ENCODE measurements at regions not wholly inside any gene's neighbourhood (a gene's known extent, or its start where the extent isn't known, plus 50 kb on each side); places are given as distances from the start of the nearest gene placed in this dataset.

GRCh38 chr3:181622365-181622764, 89.4 kb upstream of the SOX2 start:
- no peak overlapping the region for H3K4me3 ChIP-seq (ENCODE audit: low read depth, low read length)
- no peaks in the 10 kb centered on the region for H3K27me3 ChIP-seq (ENCODE audit: control insufficient read depth, insufficient read depth, low read length)
- H3K36me3 ChIP-seq (ENCODE audit: control insufficient read depth, insufficient read depth, low read length): no peaks in the 10 kb centered on the region
- TF ChIP-seq, protein P1, sequence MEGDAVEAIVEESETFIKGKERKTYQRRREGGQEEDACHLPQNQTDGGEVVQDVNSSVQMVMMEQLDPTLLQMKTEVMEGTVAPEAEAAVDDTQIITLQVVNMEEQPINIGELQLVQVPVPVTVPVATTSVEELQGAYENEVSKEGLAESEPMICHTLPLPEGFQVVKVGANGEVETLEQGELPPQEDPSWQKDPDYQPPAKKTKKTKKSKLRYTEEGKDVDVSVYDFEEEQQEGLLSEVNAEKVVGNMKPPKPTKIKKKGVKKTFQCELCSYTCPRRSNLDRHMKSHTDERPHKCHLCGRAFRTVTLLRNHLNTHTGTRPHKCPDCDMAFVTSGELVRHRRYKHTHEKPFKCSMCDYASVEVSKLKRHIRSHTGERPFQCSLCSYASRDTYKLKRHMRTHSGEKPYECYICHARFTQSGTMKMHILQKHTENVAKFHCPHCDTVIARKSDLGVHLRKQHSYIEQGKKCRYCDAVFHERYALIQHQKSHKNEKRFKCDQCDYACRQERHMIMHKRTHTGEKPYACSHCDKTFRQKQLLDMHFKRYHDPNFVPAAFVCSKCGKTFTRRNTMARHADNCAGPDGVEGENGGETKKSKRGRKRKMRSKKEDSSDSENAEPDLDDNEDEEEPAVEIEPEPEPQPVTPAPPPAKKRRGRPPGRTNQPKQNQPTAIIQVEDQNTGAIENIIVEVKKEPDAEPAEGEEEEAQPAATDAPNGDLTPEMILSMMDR (IDR thresholded peaks at IDR 0.05; ENCODE audit: insufficient read depth, low read length, poor library complexity, severe bottlenecking): no peak
- DNase-seq (ENCODE audit: low read depth): no peak

DNA sequence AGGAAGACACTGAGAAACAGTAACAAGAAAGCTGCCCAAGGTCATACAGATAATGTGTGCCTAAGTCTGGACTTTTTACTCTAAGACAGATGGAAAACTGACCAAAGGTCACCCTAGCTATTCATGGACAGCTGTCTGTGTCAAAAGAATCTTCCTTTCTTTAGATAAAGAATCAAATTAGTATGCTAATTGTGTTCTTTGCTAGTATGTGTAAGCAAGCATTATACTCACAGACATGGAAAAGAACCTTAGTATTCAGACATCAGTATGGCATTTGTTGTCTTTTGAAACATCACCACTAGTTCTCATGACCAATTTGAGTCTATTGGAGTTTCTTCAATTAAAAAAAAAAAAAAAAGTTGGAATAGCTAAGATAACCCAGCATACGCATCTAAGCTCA, 91.8 kb upstream of the SOX2 start:
- Histone ChIP-seq H3K4me3 (ENCODE audit: low read depth, low read length) (no peak overlapping the region), H3K27me3 (ENCODE audit: control insufficient read depth, insufficient read depth, low read length) (no peaks in the 10 kb centered on the region), H3K36me3 (ENCODE audit: control insufficient read depth, insufficient read depth, low read length) (no peaks in the 10 kb centered on the region)
- no peak for DNase-seq (ENCODE audit: low read depth)
- TF ChIP-seq, protein P1 (IDR thresholded peaks at IDR 0.05; ENCODE audit: insufficient read depth, low read length, poor library complexity, severe bottlenecking): no peak

GRCh38 chr3:181618260-181618659, 93.5 kb upstream of the SOX2 start:
- TF ChIP-seq, protein P1 (IDR thresholded peaks at IDR 0.05; ENCODE audit: insufficient read depth, low read length, poor library complexity, severe bottlenecking): no peak
- no peaks in the 10 kb centered on the region for H3K27me3 ChIP-seq (ENCODE audit: control insufficient read depth, insufficient read depth, low read length)
- H3K36me3 ChIP-seq (ENCODE audit: control insufficient read depth, insufficient read depth, low read length): no peaks in the 10 kb centered on the region
- no peak for DNase-seq (ENCODE audit: low read depth)
- H3K4me3 ChIP-seq (ENCODE audit: low read depth, low read length): no peak overlapping the region

DNA sequence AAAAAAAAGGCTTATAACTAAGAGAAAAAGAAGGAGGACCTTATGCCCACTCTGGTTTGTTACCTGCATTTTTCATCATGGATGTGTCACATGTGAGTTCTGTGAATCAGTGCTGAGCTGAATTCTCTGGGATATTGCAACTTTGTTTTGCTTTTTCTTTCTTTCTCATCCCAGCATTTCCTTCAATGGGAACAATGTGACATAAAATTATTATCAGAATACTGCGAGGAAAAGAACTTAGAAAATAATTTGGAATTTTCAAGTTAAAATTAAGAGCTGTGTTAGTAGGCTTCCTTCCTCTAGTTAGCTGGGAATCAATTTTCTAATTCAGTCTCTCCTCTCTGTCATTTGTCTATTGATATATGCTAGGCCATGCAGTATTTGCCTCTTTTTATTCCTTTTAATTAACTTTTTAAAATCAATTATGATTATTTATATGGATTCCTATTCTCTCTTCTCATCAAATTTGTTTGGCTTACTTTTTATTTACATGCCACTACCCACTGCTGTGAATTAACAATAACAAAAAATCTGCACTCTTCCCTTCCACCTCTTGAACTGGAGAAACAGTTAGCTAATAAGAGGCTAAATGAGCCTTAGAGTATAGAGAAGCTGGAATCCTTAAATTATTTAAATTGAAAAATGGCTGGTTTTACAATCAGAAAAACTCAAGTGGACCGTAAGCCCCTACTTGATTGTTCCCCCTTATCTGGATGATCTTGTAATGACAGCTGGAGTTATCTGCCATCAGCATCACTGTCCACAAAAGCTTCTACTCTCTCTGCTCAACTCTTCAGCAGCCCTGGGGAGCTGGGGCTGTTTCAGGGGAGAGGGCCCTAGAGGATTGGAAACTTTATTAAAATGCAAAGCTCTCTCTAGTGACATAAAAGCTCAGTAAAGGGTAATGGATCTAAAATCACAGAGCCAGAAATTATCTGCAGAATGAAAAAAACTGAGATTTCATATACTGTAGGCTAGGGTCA, 95.3 kb upstream of the SOX2 start:
- no peaks in the 10 kb centered on the region for H3K27me3 ChIP-seq (ENCODE audit: control insufficient read depth, insufficient read depth, low read length)
- no peaks in the 10 kb centered on the region for H3K36me3 ChIP-seq (ENCODE audit: control insufficient read depth, insufficient read depth, low read length)
- DNase-seq (ENCODE audit: low read depth): no peak
- no peak overlapping the region for H3K4me3 ChIP-seq (ENCODE audit: low read depth, low read length)
- TF ChIP-seq, protein P1 (IDR thresholded peaks at IDR 0.05; ENCODE audit: insufficient read depth, low read length, poor library complexity, severe bottlenecking): no peak

DNA sequence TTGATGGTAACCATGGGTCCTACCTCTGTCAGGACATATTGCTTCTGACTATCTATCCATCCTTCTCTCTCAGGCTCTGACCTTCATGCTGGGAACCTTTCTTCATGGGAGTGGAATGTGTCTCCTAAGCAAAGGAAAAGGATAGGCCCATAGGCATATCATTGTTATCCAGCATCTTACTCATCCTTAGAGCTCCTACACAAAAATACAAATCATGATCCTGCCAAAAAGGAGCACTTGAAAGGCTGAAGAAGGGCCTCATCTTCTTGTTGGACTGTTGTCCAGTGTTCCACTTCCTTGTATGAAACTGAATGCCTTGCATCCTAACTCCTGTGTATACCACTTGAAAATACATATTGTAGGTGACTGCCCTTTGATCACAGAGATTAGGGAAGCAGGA, 96.1 kb upstream of the SOX2 start:
- no peaks in the 10 kb centered on the region for H3K36me3 ChIP-seq (ENCODE audit: control insufficient read depth, insufficient read depth, low read length)
- H3K27me3 ChIP-seq (ENCODE audit: control insufficient read depth, insufficient read depth, low read length): no peaks in the 10 kb centered on the region
- no peak for DNase-seq (ENCODE audit: low read depth)
- TF ChIP-seq, protein P1 (IDR thresholded peaks at IDR 0.05; ENCODE audit: insufficient read depth, low read length, poor library complexity, severe bottlenecking): no peak
- no peak overlapping the region for H3K4me3 ChIP-seq (ENCODE audit: low read depth, low read length)

All from kidney epithelial cell (primary cell).